Kidney epithelial cell (primary cell): ENCODE measurements at regions not wholly inside any gene's neighbourhood (a gene's known extent, or its start where the extent isn't known, plus 50 kb on each side); places are given as distances from the start of the nearest gene placed in this dataset.

Experiments
- DNase-seq: peaks from one replicate; pipeline ENCODE4 v3.0.0-alpha.2; 2010; ENCODE audit warnings: low read depth
- H3K27me3 ChIP-seq: 2 replicates; pipeline ENCODE4 v1.6.0; 2011; ENCODE audit warnings: low read length; ENCODE audit not compliant: control insufficient read depth, insufficient read depth
- H3K36me3 ChIP-seq: 2 replicates; pipeline ENCODE4 v1.5.1; 2011; ENCODE audit warnings: low read length; ENCODE audit not compliant: control insufficient read depth, insufficient read depth
- H3K4me3 ChIP-seq: 2 replicates; pipeline ENCODE4 v1.5.1; 2011; ENCODE audit warnings: low read depth, mild to moderate bottlenecking, control low read depth, low read length
- CTCF ChIP-seq: IDR thresholded peaks from 2 replicates; pipeline ENCODE4 v1.5.1; 2011; ENCODE audit warnings: mild to moderate bottlenecking, moderate library complexity, low read length, control low read depth, inconsistent platforms; ENCODE audit not compliant: insufficient read depth, poor library complexity, severe bottlenecking

- H3K27me3 ChIP-seq = no peaks in the 10 kb centered on the region
- no peak for TF ChIP-seq CTCF
- no peak for DNase-seq
- H3K4me3 ChIP-seq = no peak overlapping the region
- H3K36me3 ChIP-seq = no peaks in the 10 kb centered on the region
Observed at GRCh38 chr18:10065296-10065695, 151.5 kb downstream of the VAPA start.

- no peak overlapping the region for H3K4me3 ChIP-seq
- H3K27me3 ChIP-seq = no peaks in the 10 kb centered on the region
- H3K36me3 ChIP-seq = no peaks in the 10 kb centered on the region
- TF ChIP-seq CTCF = no peak
- DNase-seq = no peak
Observed at GRCh38 chr18:10067670-10068659, 154.1 kb downstream of the VAPA start.

- H3K4me3 ChIP-seq = no peak overlapping the region
- no peak for TF ChIP-seq CTCF
- DNase-seq = no peak
Observed at GRCh38 chr18:10068766-10069567, 155.2 kb downstream of the VAPA start.

GRCh38 chr18:10070561-10071000, 156.8 kb downstream of the VAPA start:
- Histone ChIP-seq H3K36me3 (no peaks in the 10 kb centered on the region), H3K27me3 (no peaks in the 10 kb centered on the region), H3K4me3 (no peak overlapping the region)
- DNase-seq = no peak
- no peak for TF ChIP-seq CTCF

More at GRCh38 chr18:10068766-10069567, 155.2 kb downstream of the VAPA start:
- Histone ChIP-seq H3K27me3 (no peaks in the 10 kb centered on the region), H3K36me3 (no peaks in the 10 kb centered on the region)

GRCh38 chr18:10072671-10073175, 158.9 kb downstream of the VAPA start:
- Histone ChIP-seq H3K27me3 (peaks cover 2% of the 10 kb centered on the region), H3K4me3 (no peak overlapping the region), H3K36me3 (no peaks in the 10 kb centered on the region)
- no peak for TF ChIP-seq CTCF
- no peak for DNase-seq
